ENCODE measurements at regions not wholly inside any gene's neighbourhood (a gene's known extent, or its start where the extent isn't known, plus 50 kb on each side); places are given as distances from the start of the nearest gene placed in this dataset.
A peak's percentile ranks its signal among the peaks of the same experiment; 100 is the strongest.

DNA sequence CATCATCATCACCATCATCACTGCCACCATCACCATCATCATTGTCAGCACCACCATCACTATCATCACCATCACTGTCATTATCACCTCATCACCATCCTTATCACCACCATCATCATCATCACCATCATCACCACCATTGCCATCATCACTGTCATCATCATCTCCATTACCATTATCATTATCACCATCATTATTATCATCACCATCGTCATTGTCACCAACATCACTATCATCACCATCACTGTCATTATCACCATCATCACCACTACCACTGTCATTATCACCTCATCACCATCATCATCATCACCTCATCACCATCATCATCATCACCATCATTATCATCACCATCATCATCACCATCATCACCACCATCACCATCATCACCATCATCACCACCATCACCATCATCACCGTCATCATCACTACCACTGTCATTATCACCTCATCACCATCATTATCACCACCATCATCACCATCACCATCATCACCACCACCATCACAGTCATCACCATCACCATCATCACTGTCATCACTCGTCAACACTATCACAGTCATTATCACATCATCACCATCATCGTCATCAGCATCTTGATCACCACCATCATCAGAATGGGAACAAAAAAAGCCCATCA lies 191.1 kb downstream of the TTLL2 start:
- DNase-seq (ENCODE audit: low read depth) = no peak

DNA sequence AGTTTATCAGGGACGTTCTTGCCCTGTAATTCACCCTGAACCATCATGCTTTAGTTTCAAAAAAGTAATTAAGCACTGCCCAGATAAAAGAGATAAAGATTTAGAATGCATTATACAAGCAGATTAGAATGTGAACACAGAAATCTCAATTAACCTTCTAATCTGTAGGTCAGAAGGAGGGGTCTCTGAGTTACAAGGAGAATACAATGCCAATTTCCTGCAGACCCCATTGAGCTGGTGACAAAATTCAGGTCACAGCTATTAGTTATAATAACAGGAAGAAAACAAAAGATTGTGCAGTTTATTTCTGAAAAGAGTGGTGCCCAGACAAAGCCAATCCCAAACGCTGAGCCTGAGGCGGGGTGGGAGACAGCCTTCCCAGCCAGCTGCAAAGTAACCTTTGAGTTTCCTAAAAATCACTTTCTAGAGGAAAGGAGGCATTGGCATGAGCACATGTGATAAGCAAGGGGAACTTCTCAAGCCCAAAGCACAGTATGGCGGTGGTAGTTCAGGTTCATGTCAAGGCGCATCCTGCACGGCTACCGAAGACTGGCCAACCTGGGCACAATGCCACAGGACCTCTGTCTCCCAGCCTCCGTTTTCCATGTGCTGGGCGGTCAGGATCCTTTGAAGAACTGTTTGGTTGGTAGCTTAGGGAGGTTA lies 192.5 kb downstream of the TTLL2 start:
- no peak for DNase-seq (ENCODE audit: low read depth)

DNA sequence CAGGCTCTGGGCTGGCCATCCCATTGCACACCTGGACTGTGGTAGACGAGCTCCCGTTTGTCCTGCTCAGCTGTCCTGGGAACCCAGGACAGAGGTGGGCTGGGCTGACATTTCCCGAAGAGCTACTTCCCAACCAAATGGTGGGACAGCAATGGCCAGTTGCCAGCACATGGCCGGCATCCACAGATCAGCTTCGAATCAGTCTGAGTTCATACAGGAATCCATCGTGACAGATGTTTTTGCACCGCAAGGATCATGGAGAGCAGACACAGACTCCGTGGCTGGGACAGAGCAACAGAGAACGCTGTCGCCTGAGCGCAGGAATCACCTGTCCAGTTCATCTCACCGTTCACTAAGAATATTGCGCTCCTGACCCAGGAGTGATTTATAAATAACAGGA lies 198.5 kb downstream of the TTLL2 start:
- DNase-seq (ENCODE audit: low read depth) = no peak

DNA sequence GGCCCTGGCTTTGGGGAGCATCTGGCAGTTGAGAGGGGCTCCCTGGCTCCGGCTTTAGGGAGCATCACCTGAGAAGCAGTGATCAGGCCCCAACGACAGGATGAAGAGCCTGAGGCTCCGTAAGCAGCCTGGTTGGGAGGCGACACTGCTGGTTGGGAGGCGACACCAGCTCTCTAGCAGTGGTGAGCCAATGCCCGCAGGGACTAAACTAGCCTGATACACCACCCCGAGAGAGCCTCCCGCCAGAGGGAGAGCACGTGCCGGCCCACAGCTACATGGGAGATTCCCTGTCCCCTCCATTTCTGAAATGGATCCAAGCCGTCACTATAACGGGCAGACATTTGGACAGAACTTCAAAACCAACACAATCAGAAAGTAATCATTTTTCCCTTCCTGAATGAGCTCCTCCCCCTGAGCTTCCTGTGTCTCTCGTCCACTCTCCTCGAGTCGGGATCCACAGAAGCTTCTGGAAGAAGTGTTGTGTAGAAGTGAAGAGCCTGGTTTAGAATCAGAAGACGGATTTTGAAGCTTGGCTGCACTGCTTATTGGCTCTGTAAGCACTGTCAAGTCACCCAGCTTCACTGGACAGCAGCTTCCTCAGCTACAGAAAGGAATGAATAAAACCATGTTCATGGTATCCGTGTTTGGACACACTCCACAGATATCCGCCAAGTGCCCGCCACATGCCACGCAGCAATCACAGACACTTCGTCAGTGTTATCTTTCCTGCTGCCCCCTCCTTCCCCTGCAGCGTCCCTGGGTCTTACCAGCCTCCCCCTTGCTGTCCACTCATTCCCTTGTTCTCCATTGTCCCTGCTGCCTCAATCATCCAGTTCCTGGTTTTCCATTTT lies 199.6 kb downstream of the TTLL2 start:
- no peak for DNase-seq (ENCODE audit: low read depth)

DNA sequence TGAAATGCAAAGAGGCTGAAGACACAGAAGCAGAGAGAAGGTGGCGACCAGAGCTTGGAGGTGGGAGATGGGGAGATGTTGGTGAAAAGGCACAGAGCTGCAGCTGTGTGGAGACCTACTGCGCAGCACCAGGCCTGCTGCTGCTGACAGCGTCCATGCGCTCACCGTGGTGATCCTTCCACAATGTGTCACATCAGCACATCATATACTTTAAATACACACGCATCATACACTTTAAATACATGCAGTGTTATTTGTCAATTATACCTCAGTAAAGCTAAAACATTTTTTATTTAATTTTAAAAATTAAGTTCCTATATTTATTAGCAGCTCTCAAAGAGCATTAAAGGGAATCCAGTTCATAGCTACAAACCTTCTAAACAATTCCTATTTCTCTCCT lies 200.9 kb downstream of the TTLL2 start:
- DNase-seq (ENCODE audit: low read depth) = no peak

DNA sequence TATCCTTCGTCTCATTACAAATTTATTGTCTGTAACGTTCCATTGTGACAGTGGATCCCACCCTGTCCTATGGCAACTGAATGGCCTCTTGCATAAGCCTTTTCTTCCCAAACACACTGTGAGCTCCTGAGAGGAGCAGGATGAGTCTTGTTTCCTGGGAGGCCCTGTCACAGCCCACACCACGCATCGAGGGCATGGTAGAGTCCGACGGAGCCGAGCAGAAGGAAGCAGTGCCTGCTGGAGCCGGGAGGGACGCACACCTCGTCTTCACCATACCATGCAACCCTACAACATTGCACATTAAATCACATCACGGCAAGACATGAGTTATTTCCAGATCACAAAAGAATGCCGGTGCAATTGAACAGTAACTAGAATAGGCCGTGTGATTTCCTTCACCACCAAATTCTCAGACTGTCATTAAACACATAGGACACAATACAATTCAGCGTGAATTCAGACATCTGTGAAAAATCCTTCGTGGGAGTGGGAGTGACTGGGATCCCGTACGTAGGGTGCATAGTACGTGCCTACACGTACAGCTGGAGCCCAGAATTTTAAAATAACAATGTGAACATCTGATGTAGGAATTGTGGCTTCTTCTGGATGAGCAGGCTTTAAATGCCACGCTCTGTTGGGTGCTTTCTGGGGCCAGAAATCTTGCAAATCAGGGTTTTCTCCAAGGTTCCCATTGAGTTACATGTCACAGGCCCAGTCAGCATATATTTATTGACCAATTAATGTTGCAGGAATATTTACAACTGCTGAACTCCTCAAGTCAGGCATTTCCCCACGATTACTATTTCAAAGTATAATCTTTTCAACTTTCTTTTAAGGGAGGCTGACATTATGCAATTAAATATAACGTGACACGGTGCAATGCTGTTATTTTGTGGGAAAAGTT lies 201.8 kb downstream of the TTLL2 start:
- DNase-seq (ENCODE audit: low read depth) = no peak

DNA sequence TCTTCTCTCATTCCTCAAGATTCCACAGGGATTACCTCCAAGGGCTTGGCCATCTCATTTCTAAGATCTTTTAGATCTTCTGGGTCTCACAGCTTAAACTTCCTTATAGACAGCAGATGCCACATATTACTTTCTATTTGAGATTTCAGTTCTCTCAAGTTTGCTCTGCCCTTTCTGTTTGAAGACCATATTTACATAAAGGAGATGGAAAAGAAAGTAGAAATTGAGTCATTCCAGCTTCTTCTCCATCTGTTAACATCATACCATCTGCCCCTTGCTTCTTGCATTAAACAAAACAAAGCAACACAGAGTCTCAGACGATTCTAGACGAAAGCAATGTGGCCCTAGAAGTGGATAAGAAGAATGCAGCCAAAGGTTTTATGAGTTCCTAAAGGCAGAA lies 203.4 kb downstream of the TTLL2 start:
- DNase-seq (ENCODE audit: low read depth) = no peak

DNA sequence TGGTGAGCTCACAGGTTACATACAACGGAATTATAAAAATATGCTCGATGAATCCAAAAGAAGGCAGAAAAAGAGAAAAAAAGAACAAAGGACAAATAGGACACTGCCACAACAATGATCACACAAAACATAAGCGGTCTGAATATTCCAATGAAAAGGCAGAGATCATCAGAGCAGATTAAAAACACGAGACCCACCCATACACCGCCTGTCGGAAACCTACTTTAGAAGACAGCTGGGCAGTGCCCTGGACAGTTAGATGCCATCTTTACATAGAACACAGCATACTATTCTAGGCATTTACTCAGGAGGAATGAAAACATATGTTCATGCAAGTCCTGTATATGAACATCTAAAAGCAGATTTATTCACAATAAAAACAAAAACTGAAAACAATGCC lies 204.1 kb downstream of the TTLL2 start:
- no peak for DNase-seq (ENCODE audit: low read depth)

DNA sequence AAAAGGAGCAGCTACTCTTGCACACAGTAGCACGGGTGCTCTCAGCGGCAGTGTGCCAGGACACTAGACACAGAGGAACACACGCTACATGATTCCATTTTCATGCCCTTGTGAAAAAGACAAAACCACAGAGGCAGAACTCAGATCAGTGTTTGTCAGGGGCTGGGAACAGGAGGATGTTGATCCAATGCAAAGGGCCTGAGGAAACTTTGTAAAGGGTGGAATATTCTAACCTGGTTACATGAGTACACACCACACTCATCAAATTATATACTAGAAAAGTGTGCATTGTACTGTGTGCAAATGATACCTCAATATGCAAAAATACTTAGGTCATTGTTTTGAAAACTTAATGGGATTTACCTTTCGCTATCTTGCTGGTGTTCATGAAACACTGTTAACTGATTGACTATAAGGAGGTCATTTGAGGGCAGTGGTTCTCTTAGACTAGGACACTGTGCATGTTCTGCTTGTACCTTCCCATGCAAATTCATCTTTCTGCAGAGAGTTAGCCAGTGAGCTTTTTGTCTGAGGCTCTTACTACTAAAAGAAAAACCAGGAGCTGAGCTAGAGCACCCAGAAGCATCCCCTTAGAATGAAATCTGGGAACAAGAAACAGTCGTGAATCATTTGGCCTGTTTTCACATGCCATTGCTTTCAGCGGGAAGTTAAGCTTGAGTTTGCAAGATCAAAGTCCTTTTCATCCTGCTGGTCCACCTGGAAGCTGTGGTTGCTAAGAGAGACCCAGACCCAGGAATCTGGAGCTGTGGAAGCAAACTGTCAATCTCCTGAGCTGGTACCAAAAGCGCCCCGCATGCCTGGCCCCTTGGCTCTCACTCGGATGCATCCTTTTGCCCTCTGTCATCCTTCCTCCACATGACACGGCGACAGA lies 204.8 kb downstream of the TTLL2 start:
- DNase-seq (ENCODE audit: low read depth) = no peak

DNA sequence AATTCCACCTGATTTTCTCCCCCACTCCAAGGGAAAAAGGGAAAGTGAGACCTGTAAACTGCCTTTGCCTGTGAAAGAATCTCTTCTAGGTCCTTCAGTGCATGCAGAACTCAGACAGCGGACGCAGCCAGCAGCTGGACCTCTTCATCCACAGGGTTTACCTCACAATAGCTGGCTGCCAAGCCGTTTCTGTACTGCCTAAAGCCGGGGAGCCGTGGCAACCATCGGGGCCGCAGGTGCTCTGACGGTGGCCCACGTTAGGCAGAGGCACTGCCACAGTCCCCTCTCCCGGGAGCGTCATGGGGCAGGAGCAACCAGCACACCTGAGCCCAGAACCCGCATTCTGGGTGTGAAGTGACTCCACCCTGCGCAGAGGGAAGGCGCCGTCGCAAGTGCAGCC lies 206.1 kb downstream of the TTLL2 start:
- no peak for DNase-seq (ENCODE audit: low read depth)

DNA sequence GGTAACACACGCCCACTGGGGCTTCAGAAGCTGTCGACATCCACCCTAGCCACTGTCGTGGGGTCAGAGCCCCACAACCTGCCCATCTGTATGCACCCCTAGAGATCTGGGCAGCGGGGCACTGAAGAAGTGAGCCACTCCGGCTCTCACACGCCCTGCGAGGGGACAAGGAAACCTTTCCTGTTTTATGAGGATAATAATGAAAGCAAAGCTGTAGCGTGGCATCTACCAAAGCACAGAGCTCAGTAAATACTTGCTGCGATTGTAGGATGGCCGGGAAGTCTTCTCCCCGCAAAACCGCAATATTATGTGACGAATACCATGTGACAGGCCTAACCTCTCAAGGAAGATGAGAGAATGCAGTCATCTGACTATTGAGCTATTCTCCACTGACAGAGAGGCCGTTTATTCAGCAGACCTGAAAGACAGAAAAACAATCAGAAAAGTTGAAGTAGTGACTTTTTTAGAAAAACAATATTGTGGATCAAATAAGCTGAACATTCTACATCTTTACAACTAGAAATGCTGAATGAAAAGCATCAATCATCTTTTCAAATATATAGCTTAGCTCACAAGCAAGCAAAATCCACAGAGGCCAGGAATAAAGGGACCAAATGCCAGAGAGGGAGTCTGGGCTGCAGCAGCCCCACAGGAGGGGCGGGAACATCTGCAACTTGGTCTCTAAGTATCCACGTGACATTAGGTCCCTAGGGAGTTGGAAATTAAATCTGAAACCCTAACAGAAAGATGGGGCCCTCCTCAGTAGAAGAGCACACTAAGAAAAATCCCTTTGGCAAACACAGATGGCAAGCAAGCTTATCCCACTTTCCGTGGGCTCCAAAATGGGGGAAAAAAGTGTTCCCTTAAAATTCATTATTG lies 207.8 kb downstream of the TTLL2 start:
- DNase-seq (ENCODE audit: low read depth) = no peak

DNA sequence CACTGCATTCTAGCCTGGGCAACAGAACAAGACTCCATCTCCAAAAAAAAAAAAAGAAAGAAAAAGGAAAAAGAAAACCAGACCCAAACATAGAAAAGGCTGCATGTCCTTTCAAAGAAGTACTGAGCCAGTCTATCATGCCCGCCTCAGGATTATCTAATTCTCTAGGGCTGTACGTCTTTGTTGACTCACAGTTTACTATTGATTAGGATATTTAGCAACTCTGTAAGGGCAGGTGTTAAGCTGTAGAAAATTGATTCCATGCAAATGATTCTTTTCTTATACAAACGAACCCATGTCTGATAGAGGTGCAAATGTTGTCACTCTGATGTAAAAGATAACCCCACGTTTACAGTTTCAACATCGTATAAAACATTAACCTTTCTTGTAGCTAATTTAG lies 209.0 kb downstream of the TTLL2 start:
- DNase-seq (ENCODE audit: low read depth) = no peak

DNA sequence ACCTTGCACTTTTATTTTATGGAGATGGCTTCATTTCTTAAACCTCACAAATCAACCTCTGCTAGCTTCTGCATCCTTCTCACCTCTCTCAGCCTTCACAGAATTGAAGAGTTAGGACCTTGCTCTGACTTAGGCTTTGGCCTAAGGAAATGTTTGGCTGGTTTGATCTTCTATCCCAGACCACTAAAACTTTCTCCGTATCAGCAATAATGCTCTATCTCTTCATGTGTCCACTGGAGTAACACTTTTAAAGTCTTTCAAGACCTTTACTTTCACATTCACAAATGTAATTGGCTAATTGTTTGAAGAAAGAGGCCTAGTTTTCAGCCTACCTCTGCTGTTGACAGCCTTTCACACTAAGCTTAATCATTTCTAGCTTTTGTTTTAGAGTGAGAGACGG lies 212.9 kb downstream of the TTLL2 start:
- DNase-seq (ENCODE audit: low read depth) = no peak

DNA sequence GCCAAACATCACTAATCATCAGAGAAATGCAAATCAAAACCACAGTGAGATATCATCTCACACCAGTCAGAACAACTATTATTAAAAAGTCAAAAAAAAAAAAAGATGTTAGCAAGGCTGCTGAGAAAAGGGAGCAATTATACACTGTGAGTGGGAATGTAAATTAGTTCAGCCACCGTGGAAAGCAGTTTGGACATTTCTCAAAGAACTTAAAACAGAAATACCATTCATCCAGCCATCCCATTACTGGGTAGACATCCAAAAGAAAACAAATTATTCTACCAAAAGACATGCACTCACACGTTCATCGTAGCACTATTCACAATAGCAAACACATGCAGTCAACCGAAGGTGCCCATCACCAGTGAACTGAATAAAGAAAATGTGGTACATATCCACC lies 213.9 kb downstream of the TTLL2 start:
- no peak for DNase-seq (ENCODE audit: low read depth)

DNA sequence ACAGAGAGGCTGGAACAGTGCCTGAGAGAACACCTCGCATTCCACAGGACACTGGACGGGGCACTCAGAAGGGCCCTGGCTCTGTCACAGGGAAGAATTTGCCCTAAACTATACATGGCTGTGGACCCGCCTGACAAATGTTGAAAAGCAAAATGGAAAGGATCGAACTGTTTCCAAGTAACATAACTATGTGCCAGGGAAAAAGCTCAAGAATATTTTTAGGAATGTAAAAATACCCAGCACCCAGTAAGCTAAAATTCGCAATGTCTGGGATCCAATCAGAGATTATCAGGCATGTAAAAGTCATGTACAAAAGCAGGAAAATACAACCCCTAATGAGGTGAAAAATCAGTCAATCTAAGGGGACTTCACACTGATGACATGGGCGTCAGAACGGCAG lies 215.9 kb downstream of the TTLL2 start:
- no peak for DNase-seq (ENCODE audit: low read depth)

DNA sequence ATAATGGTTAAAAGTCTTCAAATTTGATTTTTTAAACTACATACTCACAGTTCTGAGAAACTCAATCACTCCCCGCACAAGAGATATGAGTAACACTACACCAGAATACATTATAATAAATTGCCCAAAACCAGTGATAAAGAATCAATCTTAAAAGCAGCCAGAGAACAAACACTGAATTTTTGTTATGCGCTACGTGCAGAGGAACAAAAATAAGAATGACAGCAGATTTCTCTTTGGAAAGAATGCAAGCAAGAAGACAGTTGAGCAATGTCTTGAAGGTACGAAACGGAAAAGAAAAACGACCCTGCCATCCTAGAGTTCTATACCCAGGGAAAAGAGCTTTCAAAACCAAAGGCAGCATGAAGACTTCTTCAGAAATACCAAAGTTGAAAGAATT lies 216.7 kb downstream of the TTLL2 start:
- DNase-seq (ENCODE audit: low read depth) = no peak

DNA sequence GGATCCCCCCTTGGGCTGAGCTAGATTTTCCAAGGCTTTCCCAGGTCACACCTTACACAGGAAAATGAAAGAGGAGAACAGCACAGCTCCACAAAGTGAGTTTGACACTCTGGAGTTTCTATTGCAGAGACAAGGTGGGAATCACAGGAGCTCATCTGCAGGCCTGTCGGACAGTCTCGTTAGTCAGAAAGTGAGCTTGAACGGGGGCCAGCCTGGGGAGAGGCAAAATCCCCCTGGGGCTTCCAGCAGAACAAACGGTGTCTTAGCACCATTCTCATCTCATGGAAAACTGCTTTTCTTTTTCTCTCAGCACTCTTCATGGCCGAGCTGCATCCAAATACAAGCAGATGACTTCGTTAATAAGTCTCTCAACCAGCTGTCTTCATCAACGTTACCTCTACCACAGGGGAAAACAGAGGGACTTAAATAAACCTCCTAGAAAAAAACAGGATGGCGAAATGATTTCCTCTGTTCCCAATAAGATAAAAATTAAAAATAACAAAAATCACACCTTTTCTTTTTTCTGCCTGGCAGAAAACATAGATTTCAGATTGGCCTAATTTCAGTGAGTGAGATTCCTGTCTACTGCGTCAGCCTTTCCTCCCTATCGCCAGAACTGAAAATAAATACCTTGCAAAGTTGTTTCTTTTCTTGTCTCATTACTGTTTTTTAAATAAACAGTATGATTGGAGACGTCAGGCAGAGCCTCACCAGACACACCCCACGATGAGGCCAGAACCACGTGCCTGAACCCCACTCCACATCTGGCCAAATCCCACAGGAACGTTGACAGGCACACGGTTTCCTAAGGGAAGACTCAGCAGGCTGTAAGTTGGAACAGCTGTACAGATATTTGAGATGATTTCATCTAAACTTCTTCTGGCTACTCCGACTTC lies 219.0 kb downstream of the TTLL2 start:
- DNase-seq (ENCODE audit: low read depth) = peak; percentile 23

DNA sequence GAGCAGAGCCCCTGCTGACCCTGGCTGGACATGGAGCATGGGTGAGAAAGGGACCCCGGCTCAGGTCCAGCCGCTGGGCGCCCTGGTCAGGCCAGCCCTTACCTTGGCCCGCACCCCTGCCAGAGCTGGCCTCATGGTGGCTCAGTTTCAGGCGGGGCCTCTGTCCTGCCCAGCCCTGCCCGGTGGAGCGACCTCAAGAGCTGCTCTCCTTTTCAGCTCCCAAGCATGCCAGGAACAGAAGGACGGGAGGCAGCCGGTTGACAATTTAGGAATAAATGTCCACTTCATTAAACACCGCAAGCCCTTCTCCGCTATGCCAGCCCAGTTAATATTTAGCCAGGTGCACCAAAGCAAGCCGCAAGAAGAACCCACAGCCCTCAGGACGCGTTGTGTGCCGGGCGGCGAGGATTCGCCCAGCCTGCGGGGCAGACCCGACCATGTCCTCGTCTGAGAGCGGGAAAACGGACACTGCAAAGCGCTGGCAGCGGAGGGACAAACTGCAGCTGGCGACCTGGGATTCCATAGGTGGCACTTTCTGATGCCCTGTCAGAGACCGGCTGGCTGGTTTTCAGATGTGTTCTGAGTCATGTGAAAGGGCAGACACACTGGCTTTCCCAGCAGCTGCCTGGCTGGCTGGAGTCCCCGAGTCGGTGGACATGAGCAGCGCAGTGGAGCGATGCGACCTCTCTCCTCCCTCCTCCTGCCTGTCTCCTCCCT lies 221.9 kb downstream of the TTLL2 start:
- DNase-seq (ENCODE audit: low read depth) = no peak
